ENCODE measurements at regions not wholly inside any gene's neighbourhood (a gene's known extent, or its start where the extent isn't known, plus 50 kb on each side); places are given as distances from the start of the nearest gene placed in this dataset.

DNA sequence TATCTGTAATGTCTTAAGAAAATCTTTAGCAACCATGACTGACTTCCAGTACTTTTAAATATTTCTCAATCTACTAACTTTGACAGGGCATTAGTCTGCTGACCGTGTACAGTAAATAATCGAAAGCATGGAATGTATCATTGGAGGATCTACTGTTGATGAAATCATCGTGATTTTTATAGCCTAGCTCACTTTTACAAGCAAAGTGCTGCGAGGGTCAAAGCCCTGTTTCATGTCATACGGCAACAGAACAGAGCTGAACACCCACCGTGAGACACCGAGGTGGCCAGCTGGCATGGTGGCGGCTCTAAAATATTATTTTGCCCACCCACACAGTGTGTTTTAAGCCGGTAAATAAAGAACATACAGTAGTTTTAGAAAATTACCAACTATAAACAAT lies 679.3 kb downstream of the FAT4 start:
- TF ChIP-seq, protein P1, sequence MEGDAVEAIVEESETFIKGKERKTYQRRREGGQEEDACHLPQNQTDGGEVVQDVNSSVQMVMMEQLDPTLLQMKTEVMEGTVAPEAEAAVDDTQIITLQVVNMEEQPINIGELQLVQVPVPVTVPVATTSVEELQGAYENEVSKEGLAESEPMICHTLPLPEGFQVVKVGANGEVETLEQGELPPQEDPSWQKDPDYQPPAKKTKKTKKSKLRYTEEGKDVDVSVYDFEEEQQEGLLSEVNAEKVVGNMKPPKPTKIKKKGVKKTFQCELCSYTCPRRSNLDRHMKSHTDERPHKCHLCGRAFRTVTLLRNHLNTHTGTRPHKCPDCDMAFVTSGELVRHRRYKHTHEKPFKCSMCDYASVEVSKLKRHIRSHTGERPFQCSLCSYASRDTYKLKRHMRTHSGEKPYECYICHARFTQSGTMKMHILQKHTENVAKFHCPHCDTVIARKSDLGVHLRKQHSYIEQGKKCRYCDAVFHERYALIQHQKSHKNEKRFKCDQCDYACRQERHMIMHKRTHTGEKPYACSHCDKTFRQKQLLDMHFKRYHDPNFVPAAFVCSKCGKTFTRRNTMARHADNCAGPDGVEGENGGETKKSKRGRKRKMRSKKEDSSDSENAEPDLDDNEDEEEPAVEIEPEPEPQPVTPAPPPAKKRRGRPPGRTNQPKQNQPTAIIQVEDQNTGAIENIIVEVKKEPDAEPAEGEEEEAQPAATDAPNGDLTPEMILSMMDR (conservative IDR thresholded peaks at IDR 0.05 in 1 of 2, IDR thresholded peaks at IDR 0.05 in 1 of 2; ENCODE audit: low read depth in 1 of 2, low read length in 2 of 2), result no peak
- no peak for TF ChIP-seq EZH2 (IDR thresholded peaks at IDR 0.05; ENCODE audit: low read length, missing control alignments)

All from fibroblast of lung (primary cell).